IPS-20b (cell line): ENCODE measurements at regions not wholly inside any gene's neighbourhood (a gene's known extent, or its start where the extent isn't known, plus 50 kb on each side); places are given as distances from the start of the nearest gene placed in this dataset.

ENCODE experiments used
- H3K27ac ChIP-seq: one replicate; pipeline ENCODE4 v1.5.1; 2013; ENCODE audit warnings: low read length
- H3K27me3 ChIP-seq: 2 replicates; pipeline ENCODE4 v1.6.1; 2013; ENCODE audit warnings: mild to moderate bottlenecking, low read length, inconsistent platforms; ENCODE audit not compliant: insufficient read depth
- H3K36me3 ChIP-seq: 2 replicates; pipeline ENCODE4 v1.6.1; 2013; ENCODE audit warnings: low read depth, mild to moderate bottlenecking, inconsistent platforms, low read length, moderate library complexity; ENCODE audit not compliant: insufficient read depth
- H3K4me1 ChIP-seq: 2 replicates; pipeline ENCODE4 v1.6.1; 2013; ENCODE audit warnings: mild to moderate bottlenecking, control low read depth, inconsistent platforms, low read length, moderate library complexity; ENCODE audit not compliant: insufficient read depth
- H3K4me3 ChIP-seq: 2 replicates; pipeline ENCODE4 v1.5.1; 2013; ENCODE audit warnings: mild to moderate bottlenecking, low read length, inconsistent platforms
- H3K9ac ChIP-seq: 2 replicates; pipeline ENCODE4 v1.6.1; 2013; ENCODE audit warnings: low read depth, mild to moderate bottlenecking, inconsistent platforms, low read length, moderate library complexity
- H3K9me3 ChIP-seq: 2 replicates; pipeline ENCODE4 v1.6.1; 2013; ENCODE audit warnings: mild to moderate bottlenecking, low read depth, low read length, inconsistent platforms; ENCODE audit not compliant: insufficient read depth

DNA sequence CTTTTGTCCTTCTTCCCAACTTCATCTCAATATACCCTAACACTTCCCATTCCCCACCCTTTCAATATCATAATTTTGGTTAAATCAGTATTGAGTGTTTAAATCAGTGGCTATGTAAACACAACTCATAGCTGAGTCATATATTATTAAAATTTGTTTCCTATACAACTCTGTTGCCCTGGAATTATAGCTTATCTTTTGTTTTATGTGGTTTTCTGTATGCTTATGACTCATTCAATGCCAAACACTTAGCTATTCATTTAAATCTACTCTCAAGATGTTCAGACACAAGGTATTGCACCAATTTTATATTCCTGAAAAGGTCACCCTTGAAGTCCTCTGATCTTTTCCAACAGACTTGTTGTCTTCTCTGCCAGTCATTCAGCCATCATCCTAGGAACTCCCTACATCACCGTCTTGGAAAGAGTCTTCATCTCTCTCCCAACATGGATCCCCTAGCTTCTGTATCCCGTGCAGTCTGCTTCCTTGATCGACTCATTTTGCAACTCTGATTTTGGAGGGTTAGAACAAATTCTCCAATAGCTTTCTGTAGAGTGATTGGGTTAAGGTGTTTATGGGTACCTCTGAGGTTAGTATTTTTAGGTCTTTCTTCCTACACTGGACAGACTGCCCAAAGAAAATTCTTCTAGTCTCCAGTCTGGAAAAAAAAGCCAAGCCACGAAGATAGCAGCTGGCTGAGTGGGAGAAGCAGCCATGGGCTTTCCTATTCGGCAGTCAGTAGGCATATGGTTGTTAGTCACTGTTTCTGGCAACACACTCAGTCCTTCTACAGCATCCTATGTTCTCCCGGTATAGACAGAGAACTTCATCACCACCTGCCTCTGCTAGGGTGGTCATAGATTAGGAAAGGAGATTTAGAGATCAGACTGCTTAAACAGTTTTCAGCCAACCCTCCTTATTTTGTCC lies 102.1 kb downstream of the CRPPA start:
- Histone ChIP-seq H3K27me3 (no peaks in the 10 kb centered on the region), H3K27ac (no peak overlapping the region), H3K4me3 (no peak overlapping the region)

DNA sequence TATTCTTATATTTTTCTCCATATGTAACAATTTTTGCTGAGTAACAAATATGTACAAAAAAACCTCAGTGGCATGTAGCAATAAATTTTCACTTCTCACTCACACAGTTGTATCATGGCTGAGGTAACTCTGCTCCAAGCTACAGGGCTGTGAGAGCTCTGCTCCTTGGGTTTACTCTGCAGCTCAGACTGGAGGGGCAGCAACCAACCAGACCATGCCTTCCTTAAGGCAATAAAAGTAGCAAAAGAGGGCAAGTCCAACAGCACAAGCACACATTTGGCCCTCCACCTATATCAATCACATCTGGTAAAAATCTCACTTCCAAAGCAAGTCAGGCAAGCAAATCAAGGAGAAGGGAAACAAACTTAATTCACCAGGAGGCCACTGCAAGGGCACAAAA lies 102.9 kb downstream of the CRPPA start:
- H3K27me3 ChIP-seq, result no peaks in the 10 kb centered on the region
- no peak overlapping the region for H3K27ac ChIP-seq
- H3K4me1 ChIP-seq, result no peaks in the 10 kb centered on the region
- no peak overlapping the region for H3K9ac ChIP-seq
- no peaks in the 10 kb centered on the region for H3K9me3 ChIP-seq
- H3K36me3 ChIP-seq, result no peaks in the 10 kb centered on the region
- H3K4me3 ChIP-seq, result no peak overlapping the region

More for the DNA sequence above, 102.1 kb downstream of the CRPPA start:
- Histone ChIP-seq H3K36me3 (no peaks in the 10 kb centered on the region), H3K9me3 (no peaks in the 10 kb centered on the region), H3K4me1 (no peaks in the 10 kb centered on the region), H3K9ac (no peak overlapping the region)

DNA sequence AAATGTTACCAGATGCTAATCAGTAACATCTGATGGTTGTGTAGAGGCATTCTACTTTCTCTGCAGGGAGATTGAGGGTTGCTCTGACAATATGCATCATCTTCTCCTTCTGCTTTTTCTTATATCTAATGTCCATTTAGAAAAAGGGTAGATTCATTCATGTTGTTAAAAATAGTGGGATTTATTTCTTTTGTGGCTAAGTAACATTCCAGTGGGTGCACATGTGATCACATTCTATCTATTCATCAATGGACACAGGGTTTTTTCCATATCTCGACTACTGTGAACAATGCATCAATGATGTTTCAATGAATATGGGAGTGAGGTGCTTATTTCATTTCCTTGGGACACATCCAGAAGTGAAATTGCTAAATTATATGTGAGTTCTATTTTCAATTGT lies 103.9 kb downstream of the CRPPA start:
- Histone ChIP-seq H3K9ac (no peak overlapping the region), H3K4me1 (no peaks in the 10 kb centered on the region), H3K36me3 (no peaks in the 10 kb centered on the region), H3K9me3 (no peaks in the 10 kb centered on the region), H3K27me3 (no peaks in the 10 kb centered on the region), H3K4me3 (no peak overlapping the region), H3K27ac (no peak overlapping the region)

DNA sequence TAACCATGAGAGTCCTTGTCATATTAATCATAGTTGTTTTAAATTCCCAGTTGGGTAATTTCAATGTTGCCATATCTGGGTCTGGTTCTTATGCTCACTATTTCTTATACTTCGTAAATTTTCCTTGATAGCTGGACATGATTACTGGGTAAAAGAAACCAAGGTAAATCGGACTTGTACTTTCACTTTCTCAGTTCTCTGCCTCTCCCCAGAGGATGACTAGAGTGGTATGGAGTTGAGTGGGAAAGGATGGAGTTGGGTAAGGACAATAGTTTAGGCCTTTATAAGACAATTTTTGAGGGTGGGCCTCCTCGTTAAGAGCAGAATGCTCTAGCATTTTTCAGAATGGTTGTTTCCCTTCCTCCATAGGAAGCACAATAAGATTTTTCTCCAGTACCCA lies 106.1 kb downstream of the CRPPA start:
- Histone ChIP-seq H3K9ac (no peak overlapping the region), H3K27ac (no peak overlapping the region), H3K27me3 (no peaks in the 10 kb centered on the region), H3K4me1 (no peaks in the 10 kb centered on the region), H3K4me3 (no peak overlapping the region), H3K9me3 (no peaks in the 10 kb centered on the region), H3K36me3 (no peaks in the 10 kb centered on the region)

DNA sequence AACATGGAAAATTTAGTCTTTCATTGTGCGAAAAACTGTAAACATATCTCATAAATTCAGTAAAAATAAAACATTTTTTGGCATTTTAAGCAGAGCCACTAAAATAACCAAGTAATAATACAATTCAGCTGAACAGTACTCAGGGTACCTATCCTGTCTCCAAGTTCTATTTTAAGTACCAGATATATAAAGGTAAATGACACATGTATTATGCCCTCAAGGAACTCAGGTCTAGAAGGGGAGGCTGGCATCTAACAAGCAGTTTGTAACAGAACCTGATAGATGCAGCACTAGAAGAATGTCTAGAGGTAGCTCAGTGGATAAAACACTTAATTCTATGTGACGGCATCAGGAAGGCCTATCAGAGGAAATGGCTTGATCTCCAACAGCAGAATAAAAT lies 112.2 kb downstream of the CRPPA start:
- Histone ChIP-seq H3K4me3 (no peak overlapping the region), H3K27ac (no peak overlapping the region), H3K9me3 (no peaks in the 10 kb centered on the region), H3K36me3 (no peaks in the 10 kb centered on the region), H3K9ac (no peak overlapping the region), H3K4me1 (no peaks in the 10 kb centered on the region), H3K27me3 (no peaks in the 10 kb centered on the region)

DNA sequence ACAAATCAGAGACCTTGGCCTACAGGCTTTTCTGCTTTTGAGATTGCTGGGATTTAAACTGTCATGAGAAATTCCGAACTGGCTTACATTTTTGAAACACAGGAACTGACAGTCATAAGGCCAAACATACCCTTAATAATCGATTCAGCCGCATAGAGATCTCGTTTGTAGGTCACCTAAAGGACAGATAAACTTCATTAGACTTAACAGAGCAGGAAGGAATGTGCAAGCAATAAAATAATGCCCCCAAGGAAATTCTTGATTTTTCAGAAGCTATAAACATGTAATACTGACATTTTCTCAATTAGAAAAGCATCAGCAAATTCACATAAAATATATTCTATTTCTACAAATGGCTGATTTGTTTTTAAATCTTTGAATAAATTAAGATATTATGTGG lies 120.0 kb downstream of the CRPPA start:
- no peaks in the 10 kb centered on the region for H3K9me3 ChIP-seq
- no peak overlapping the region for H3K9ac ChIP-seq
- H3K27ac ChIP-seq, result no peak overlapping the region
- H3K4me3 ChIP-seq, result no peak overlapping the region
- no peaks in the 10 kb centered on the region for H3K4me1 ChIP-seq
- H3K36me3 ChIP-seq, result no peaks in the 10 kb centered on the region
- H3K27me3 ChIP-seq, result no peaks in the 10 kb centered on the region

DNA sequence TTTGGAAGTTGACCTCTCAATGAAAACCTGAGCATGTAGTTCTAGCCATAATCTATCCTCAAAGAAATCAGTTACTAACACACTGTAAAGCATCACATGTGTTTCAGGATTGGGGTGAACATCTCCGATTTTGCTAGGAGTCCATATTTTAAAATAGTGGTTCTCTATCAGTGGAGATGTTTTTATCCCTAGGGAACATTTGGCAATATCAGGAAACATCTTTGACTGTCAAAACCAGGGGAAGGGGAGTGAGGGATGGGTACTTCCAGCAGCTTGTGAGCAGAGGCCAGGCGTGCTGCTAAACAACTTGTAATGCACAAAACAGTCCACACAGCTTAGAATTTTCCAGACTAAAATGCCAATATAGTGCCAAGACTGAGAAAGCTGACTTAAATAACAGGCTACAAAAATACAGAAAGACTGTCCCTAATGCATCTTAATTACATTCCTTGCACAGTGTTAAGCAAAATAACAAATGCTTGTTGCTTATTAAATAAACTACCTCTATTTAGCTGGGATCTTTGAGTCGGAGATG lies 120.9 kb downstream of the CRPPA start:
- H3K36me3 ChIP-seq, result no peaks in the 10 kb centered on the region
- H3K4me3 ChIP-seq, result no peak overlapping the region
- H3K9ac ChIP-seq, result no peak overlapping the region
- no peaks in the 10 kb centered on the region for H3K4me1 ChIP-seq
- H3K9me3 ChIP-seq, result no peaks in the 10 kb centered on the region
- H3K27me3 ChIP-seq, result no peaks in the 10 kb centered on the region
- H3K27ac ChIP-seq, result no peak overlapping the region

DNA sequence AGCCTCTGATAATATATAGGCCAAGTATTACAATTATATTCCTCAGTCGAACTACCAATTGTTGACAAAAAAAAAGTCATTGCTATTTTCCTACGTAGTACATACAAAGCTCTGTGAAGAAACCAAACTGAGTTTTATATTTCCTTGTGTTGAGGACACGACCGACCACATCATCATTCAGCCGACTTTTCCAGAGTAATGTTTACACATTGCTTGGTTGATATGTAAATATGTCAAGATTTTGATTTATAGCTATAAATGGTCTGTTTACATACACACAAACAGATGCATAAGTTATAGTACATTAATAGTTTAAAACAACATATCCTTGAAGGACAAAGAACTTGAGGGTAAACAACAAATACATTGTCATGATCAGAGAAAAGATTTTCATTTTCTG lies 121.5 kb downstream of the CRPPA start:
- Histone ChIP-seq H3K4me1 (no peaks in the 10 kb centered on the region), H3K36me3 (no peaks in the 10 kb centered on the region), H3K27me3 (no peaks in the 10 kb centered on the region), H3K4me3 (no peak overlapping the region), H3K27ac (no peak overlapping the region), H3K9me3 (no peaks in the 10 kb centered on the region), H3K9ac (no peak overlapping the region)

DNA sequence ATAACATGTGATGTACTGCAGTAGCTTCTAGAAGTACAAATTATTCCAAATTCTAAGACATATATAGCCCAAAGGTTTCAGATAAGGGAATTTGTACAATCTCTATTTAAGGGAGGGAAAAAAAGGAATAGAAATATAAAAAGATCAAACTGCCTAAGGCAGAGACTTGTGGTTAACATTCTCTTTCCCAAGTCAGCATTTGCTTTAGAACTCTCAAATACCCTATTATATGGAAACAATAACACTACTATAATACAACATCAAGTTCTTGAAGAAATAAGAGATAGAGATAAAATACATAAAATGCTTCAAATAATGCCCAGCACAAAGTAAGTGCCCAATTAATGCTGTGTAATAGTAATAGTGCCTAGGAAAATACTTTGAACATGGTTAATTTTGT lies 123.1 kb downstream of the CRPPA start:
- no peaks in the 10 kb centered on the region for H3K36me3 ChIP-seq
- no peak overlapping the region for H3K9ac ChIP-seq
- no peak overlapping the region for H3K4me3 ChIP-seq
- H3K9me3 ChIP-seq, result no peaks in the 10 kb centered on the region
- H3K27me3 ChIP-seq, result no peaks in the 10 kb centered on the region
- H3K27ac ChIP-seq, result no peak overlapping the region
- no peaks in the 10 kb centered on the region for H3K4me1 ChIP-seq

DNA sequence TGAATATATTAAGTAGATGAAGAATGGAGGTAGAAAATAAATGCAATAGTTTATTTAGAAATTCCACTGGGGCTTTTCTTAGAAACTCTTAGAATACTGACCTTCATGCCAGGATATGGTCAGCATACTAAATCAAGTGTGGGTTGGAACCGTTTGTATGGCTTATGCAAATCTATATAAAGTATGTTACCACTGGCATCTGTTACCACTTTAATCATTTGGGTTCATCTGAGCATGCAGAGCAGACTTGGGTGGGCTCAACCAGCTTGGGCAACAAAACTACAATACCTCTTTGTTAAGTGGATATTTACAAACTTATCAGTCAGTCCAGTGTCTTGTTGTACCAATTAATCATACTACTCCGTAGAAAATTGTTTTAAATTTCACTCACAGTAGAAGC lies 125.8 kb downstream of the CRPPA start:
- no peak overlapping the region for H3K9ac ChIP-seq
- H3K4me3 ChIP-seq, result no peak overlapping the region
- H3K27me3 ChIP-seq, result no peaks in the 10 kb centered on the region
- H3K4me1 ChIP-seq, result no peaks in the 10 kb centered on the region
- H3K36me3 ChIP-seq, result no peaks in the 10 kb centered on the region
- H3K9me3 ChIP-seq, result no peaks in the 10 kb centered on the region
- no peak overlapping the region for H3K27ac ChIP-seq

DNA sequence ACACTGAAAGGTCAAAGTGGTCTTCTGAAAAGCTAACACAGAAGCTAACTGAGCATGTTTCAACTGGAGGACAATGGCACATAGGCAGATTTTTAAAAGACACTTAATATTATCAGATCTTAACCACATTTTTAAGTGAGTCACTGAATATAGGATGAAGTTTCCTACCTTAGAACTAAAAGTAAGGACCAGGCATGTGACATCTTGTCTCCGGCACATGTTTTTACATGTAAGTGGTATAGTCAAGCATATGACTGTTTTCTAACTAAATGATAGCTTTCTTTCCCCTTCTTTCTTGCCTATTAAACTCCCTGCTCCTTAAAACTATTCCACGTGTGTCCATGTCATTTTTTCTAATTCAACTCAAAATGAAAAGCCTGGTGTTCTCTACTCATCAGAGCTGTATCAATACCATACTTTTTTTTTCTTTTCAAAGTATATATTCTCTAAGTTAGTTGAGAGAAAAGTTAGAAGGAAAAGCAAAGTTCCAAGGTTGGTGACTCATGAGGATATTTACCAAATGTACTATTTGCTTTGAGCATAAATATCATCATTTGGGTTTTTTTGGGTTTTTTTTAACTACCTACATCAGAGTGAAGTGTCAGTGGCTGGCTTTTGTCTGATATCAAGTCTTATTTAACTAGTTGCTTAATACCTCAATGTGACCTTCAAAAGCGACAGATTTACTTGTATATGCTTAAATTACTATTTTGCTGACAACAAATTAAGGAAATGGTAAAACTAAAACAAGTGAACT lies 127.5 kb downstream of the CRPPA start:
- Histone ChIP-seq H3K27ac (no peak overlapping the region), H3K36me3 (no peaks in the 10 kb centered on the region), H3K4me1 (no peaks in the 10 kb centered on the region), H3K4me3 (no peak overlapping the region), H3K9me3 (no peaks in the 10 kb centered on the region), H3K9ac (no peak overlapping the region), H3K27me3 (no peaks in the 10 kb centered on the region)

DNA sequence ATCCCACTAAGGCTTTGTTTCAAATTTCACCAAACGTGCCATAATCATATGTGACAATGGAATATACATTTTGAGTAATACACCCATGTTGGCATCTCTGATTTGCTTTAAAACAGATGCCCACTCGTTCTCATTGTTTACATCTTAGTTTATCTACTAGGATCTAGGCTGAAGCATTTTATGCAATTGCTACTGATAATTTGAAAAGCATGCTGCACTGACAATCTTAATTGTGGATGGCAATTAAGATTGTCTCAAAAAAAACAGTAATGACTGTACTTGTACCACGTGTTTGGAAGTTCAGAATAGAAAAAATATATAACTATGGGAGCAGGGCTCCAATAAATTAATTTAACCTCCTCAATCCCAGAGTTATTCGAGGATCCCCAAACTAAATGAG lies 136.8 kb downstream of the CRPPA start:
- H3K4me3 ChIP-seq, result no peak overlapping the region
- no peaks in the 10 kb centered on the region for H3K27me3 ChIP-seq
- no peak overlapping the region for H3K27ac ChIP-seq
- no peaks in the 10 kb centered on the region for H3K36me3 ChIP-seq
- no peaks in the 10 kb centered on the region for H3K4me1 ChIP-seq
- H3K9ac ChIP-seq, result no peak overlapping the region
- no peaks in the 10 kb centered on the region for H3K9me3 ChIP-seq
